ENCODE measurements at regions not wholly inside any gene's neighbourhood (a gene's known extent, or its start where the extent isn't known, plus 50 kb on each side); places are given as distances from the start of the nearest gene placed in this dataset.

DNA sequence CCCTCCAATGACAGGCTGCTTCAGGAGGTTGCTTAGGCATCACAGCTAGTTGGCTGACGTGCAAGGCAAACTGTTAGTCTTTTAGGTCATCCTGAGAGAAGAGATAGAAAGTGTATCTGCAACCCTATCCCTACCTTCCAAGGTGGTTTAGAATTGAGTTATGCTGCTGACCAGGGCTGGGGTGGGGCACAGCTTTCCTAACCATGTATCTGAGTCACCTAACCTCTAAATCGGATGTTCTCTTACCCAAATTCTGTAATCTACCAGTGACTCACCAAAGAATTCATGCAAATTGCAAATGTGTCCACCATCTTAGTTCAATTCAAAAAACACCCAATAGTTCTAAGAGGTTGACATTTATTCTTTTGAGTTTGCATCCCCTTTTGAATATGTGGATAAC lies 107.2 kb upstream of the DYNLRB2 start:
- TF ChIP-seq BHLHE40 (IDR thresholded peaks at IDR 0.05; ENCODE audit: borderline replicate concordance) (no peak), ARNT (IDR thresholded peaks at IDR 0.05) (no peak), FOXA1 (IDR thresholded peaks at IDR 0.05) (no peak), CTBP1 (IDR thresholded peaks at IDR 0.05; ENCODE audit: borderline replicate concordance) (no peak), FOXM1 (IDR thresholded peaks at IDR 0.05; ENCODE audit: borderline replicate concordance) (no peak), TARDBP (IDR thresholded peaks at IDR 0.05) (no peak), SP1 (IDR thresholded peaks at IDR 0.05) (no peak), NFRKB (IDR thresholded peaks at IDR 0.05) (no peak), SUZ12 (IDR thresholded peaks at IDR 0.05) (no peak), HDGF (IDR thresholded peaks at IDR 0.05; ENCODE audit: borderline replicate concordance) (no peak), ZNF384 (IDR thresholded peaks at IDR 0.05) (no peak), FOXK2 (IDR thresholded peaks at IDR 0.05) (no peak), ELF4 (IDR thresholded peaks at IDR 0.05) (no peak), L3MBTL2 (conservative IDR thresholded peaks at IDR 0.05) (no peak)
